Naive thymus-derived CD4-positive, alpha-beta T cell (primary cell): ENCODE measurements at regions not wholly inside any gene's neighbourhood (a gene's known extent, or its start where the extent isn't known, plus 50 kb on each side); places are given as distances from the start of the nearest gene placed in this dataset.

Source experiments
- ATAC-seq: fragments of 150-1000 bp; cut with Tn5 transposase; 2 replicates; pipeline ENCODE4 v1.10.0; 2021; ENCODE audit warnings: mild to moderate bottlenecking, moderate library complexity
- CTCF ChIA-PET: fragments of 350-600 bp; sonication (Branson Sonifier 250); formaldehyde crosslinking; loops from one replicate; lab custom pipeline; 2021; ENCODE audit warnings: antibody characterized with exemption; lab: Charles Lee
- POLR2A ChIA-PET: fragments of 350-600 bp; sonication (Branson Sonifier 250); formaldehyde crosslinking; loops from one replicate; lab custom pipeline; 2021; ENCODE audit warnings: antibody characterized with exemption, inconsistent platforms; lab: Charles Lee
- DNase-seq, 9 donors: peaks; one replicate each; pipeline versions ENCODE4 v3.0.0 to v3.0.0-alpha.2; 2020 to 2022; ENCODE audit warnings: mixed read lengths in 1 of 9
- H3K27ac ChIP-seq: one replicate; pipeline ENCODE4 v1.7.0; 2013; ENCODE audit warnings: mild to moderate bottlenecking, low read depth, low read length, moderate library complexity
- H3K27me3 ChIP-seq, 2 donors: one replicate each; pipeline ENCODE4 v1.7.0; 2013; ENCODE audit warnings: low read length in 2 of 2, mild to moderate bottlenecking in 2 of 2, moderate library complexity in 2 of 2; ENCODE audit not compliant: control insufficient read depth in 2 of 2, insufficient read depth in 2 of 2
- H3K36me3 ChIP-seq, 3 experiments: 1 replicate in 2 of 3; 2 replicates in 1 of 3; pipeline ENCODE4 v1.7.0; 2013; ENCODE audit warnings: low read length in 3 of 3, mild to moderate bottlenecking in 3 of 3, moderate library complexity in 1 of 3; ENCODE audit not compliant: insufficient read depth in 3 of 3, control insufficient read depth in 2 of 3
- H3K4me1 ChIP-seq, 2 donors: one replicate each; pipeline ENCODE4 v1.7.0; 2013; ENCODE audit warnings: low read length in 2 of 2, mild to moderate bottlenecking in 2 of 2, moderate library complexity in 1 of 2; ENCODE audit not compliant: control insufficient read depth in 2 of 2, insufficient read depth in 2 of 2
- H3K4me3 ChIP-seq: 2 replicates; pipeline ENCODE4 v1.7.0; 2013; ENCODE audit warnings: mild to moderate bottlenecking, low read length
- H3K9me3 ChIP-seq, 3 experiments: 1 replicate in 2 of 3; 2 replicates in 1 of 3; pipeline ENCODE4 v1.7.0; 2013; ENCODE audit warnings: low read length in 3 of 3; ENCODE audit not compliant: control insufficient read depth in 2 of 3
- H3K27ac Mint-ChIP-seq, 9 donors: one replicate each; pipeline ENCODE4 v1.8.0; 2020 to 2022; ENCODE audit warnings: mixed read lengths in 9 of 9, mild to moderate bottlenecking in 8 of 9, moderate library complexity in 5 of 9, inconsistent platforms in 2 of 9
- H3K27me3 Mint-ChIP-seq, 5 donors: one replicate each; pipeline ENCODE4 v1.8.0; 2021 to 2022; ENCODE audit warnings: mixed read lengths in 5 of 5, mild to moderate bottlenecking in 1 of 5
- H3K36me3 Mint-ChIP-seq, 5 donors: one replicate each; pipeline ENCODE4 v1.8.0; 2020 to 2022; ENCODE audit warnings: mixed read lengths in 5 of 5, mild to moderate bottlenecking in 3 of 5, inconsistent platforms in 1 of 5
- H3K4me1 Mint-ChIP-seq, 7 donors: one replicate each; pipeline ENCODE4 v1.8.0; 2020 to 2022; ENCODE audit warnings: mixed read lengths in 7 of 7, mild to moderate bottlenecking in 3 of 7, inconsistent platforms in 1 of 7
- H3K4me3 Mint-ChIP-seq, 10 donors: one replicate each; pipeline ENCODE4 v1.8.0; 2020 to 2022; ENCODE audit warnings: mild to moderate bottlenecking in 10 of 10, mixed read lengths in 10 of 10, moderate library complexity in 6 of 10, inconsistent platforms in 2 of 10
- H3K9me3 Mint-ChIP-seq, 11 donors: one replicate each; pipeline ENCODE4 v1.8.0; 2020 to 2022; ENCODE audit warnings: mixed read lengths in 11 of 11, mild to moderate bottlenecking in 4 of 11, inconsistent platforms in 1 of 11, moderate library complexity in 1 of 11
- intact Hi-C, 2 donors: fragments of 100-400 bp; cut with micrococcal nuclease; formaldehyde crosslinking; loops; one replicate each; pipeline ENCODE4 v1.15.1; 2023

- POLR2A ChIA-PET: no interaction called here
- H3K4me3 Mint-ChIP-seq: no peak overlapping the region
These were observed 51.4 kb upstream of the SEC61G start for GRCh38 chr7:54810401-54810800.

GRCh38 chr7:54811041-54811845, 52.2 kb upstream of the SEC61G start:
- H3K4me3 ChIP-seq: no peak overlapping the region
- ATAC-seq (no peak), DNase-seq (no peak)
- no peaks in the 10 kb centered on the region for H3K9me3 ChIP-seq
- Mint-ChIP-seq H3K4me1 (peaks cover 0 to 6% (median 0%) of the 10 kb centered on the region in 7 donors), H3K27me3 (peaks cover 0 to 16% (median 5%) of the 10 kb centered on the region in 5 donors), H3K27ac (no peak overlapping the region), H3K36me3 (no peaks in the 10 kb centered on the region), H3K4me3 (peak overlapping the region in 1 of 10 donors; percentile 2), H3K9me3 (peaks cover 0 to 6% (median 0%) of the 10 kb centered on the region in 11 donors)
- ChIA-PET CTCF (no interaction called here), POLR2A (no interaction called here)
- no peak overlapping the region for H3K27ac ChIP-seq
- H3K27me3 ChIP-seq: no peaks in the 10 kb centered on the region
- H3K4me1 ChIP-seq: no peaks in the 10 kb centered on the region
- H3K36me3 ChIP-seq: no peaks in the 10 kb centered on the region
- intact Hi-C loops: no loop called here

More at GRCh38 chr7:54810401-54810800, 51.4 kb upstream of the SEC61G start:
- H3K27ac ChIP-seq: no peak overlapping the region
- H3K4me1 ChIP-seq: no peaks in the 10 kb centered on the region
- Mint-ChIP-seq H3K4me1 (peaks cover 0 to 6% (median 0%) of the 10 kb centered on the region in 7 donors), H3K36me3 (no peaks in the 10 kb centered on the region), H3K9me3 (peaks cover 0 to 6% (median 0%) of the 10 kb centered on the region in 11 donors), H3K27ac (no peak overlapping the region), H3K27me3 (peaks cover 0 to 20% (median 4%) of the 10 kb centered on the region in 5 donors)
- H3K4me3 ChIP-seq: no peak overlapping the region
- CTCF ChIA-PET: no interaction called here
- no peaks in the 10 kb centered on the region for H3K36me3 ChIP-seq
- no peak for DNase-seq
- H3K9me3 ChIP-seq: no peaks in the 10 kb centered on the region
- no peaks in the 10 kb centered on the region for H3K27me3 ChIP-seq
- intact Hi-C loops: no loop called here
- no peak for ATAC-seq

- peaks cover 0 to 6% (median 0%) of the 10 kb centered on the region in 7 donors for H3K4me1 Mint-ChIP-seq
- H3K9me3 ChIP-seq: no peaks in the 10 kb centered on the region
- peaks cover 0 to 6% (median 0%) of the 10 kb centered on the region in 11 donors for H3K9me3 Mint-ChIP-seq
- H3K36me3 ChIP-seq: no peaks in the 10 kb centered on the region
- CTCF ChIA-PET: no interaction called here
- no peak overlapping the region for H3K27ac ChIP-seq
- POLR2A ChIA-PET: no interaction called here
- intact Hi-C loops: no loop called here
- no peak for DNase-seq
- H3K4me3 Mint-ChIP-seq: no peak overlapping the region
- H3K27me3 ChIP-seq: no peaks in the 10 kb centered on the region
- no peak overlapping the region for H3K27ac Mint-ChIP-seq
- no peak overlapping the region for H3K4me3 ChIP-seq
- H3K27me3 Mint-ChIP-seq: peaks cover 0 to 11% (median 6%) of the 10 kb centered on the region in 5 donors
- ATAC-seq: no peak
- H3K4me1 ChIP-seq: no peaks in the 10 kb centered on the region
- no peaks in the 10 kb centered on the region for H3K36me3 Mint-ChIP-seq
These were observed 52.8 kb upstream of the SEC61G start for GRCh38 chr7:54811846-54812254.

DNA sequence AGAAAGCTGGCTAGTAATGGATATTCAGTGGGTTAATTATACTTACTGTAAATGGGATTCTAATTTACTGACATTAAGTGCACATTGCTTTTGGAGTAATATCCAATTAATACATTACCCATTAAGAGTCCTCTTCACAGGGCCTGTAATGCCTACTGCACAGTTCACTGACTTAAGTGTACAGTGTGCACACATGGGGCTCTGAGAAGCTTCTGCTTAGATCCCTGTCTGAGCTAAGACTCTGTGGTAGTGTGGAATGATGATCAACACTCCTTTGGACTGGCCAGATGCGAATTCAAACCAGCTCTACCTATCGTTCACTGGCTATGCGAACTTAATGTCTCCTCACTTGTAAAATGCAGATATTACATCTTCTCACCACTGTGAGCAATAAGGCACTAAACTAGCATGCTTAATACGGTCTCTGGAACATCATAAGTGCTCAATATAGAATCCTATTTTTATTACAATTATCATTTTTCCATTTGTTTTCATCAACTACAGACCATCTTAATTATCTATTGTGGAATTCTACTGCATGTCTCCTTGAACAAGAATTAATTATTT, 53.8 kb upstream of the SEC61G start:
- no peak overlapping the region for H3K4me3 Mint-ChIP-seq
- intact Hi-C loops: no loop called here
- Histone ChIP-seq H3K27me3 (no peaks in the 10 kb centered on the region), H3K36me3 (no peaks in the 10 kb centered on the region), H3K4me1 (no peaks in the 10 kb centered on the region), H3K27ac (no peak overlapping the region), H3K4me3 (no peak overlapping the region), H3K9me3 (no peaks in the 10 kb centered on the region)
- H3K27me3 Mint-ChIP-seq: peaks cover 0 to 12% (median 6%) of the 10 kb centered on the region in 5 donors
- no peak for DNase-seq
- H3K27ac Mint-ChIP-seq: no peak overlapping the region
- POLR2A ChIA-PET: no interaction called here
- peaks cover 0 to 6% (median 0%) of the 10 kb centered on the region in 7 donors for H3K4me1 Mint-ChIP-seq
- H3K9me3 Mint-ChIP-seq: peaks cover 0 to 6% (median 0%) of the 10 kb centered on the region in 11 donors
- H3K36me3 Mint-ChIP-seq: no peaks in the 10 kb centered on the region
- CTCF ChIA-PET: no interaction called here
- no peak for ATAC-seq

DNA sequence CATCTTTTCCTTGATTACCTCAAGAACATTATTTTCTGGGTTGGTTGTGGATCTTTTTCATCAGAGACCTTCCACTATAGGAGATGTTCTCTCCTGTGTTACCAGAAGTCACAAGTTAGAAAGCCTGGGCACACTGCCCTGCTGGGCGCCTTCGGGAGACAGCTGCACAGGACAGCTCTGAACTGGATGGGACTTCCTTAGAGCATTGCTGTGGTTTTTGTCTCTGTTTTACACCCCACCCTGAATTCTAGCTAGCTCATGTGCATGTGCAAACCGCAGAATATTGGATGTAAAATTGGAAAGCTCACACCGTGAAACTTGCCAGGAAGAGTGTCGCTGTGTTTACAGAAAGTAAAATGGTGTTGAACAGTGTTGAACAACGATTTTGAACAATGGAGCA, 54.4 kb upstream of the SEC61G start:
- H3K36me3 Mint-ChIP-seq: no peaks in the 10 kb centered on the region
- H3K27ac Mint-ChIP-seq: peak overlapping the region in 1 of 9 donors; percentile 68
- Histone ChIP-seq H3K9me3 (no peaks in the 10 kb centered on the region), H3K36me3 (no peaks in the 10 kb centered on the region), H3K27ac (no peak overlapping the region), H3K4me3 (no peak overlapping the region), H3K4me1 (no peaks in the 10 kb centered on the region), H3K27me3 (no peaks in the 10 kb centered on the region)
- ChIA-PET POLR2A (no interaction called here), CTCF (no interaction called here)
- DNase-seq (no peak), ATAC-seq (peak; percentile 12)
- peaks cover 0 to 6% (median 0%) of the 10 kb centered on the region in 7 donors for H3K4me1 Mint-ChIP-seq
- peaks cover 0 to 16% (median 6%) of the 10 kb centered on the region in 5 donors for H3K27me3 Mint-ChIP-seq
- H3K9me3 Mint-ChIP-seq: peaks cover 0 to 6% (median 0%) of the 10 kb centered on the region in 11 donors
- intact Hi-C loops: no loop called here
- H3K4me3 Mint-ChIP-seq: no peak overlapping the region

GRCh38 chr7:54814401-54814800, 55.4 kb upstream of the SEC61G start:
- intact Hi-C loops: no loop called here
- Mint-ChIP-seq H3K4me3 (no peak overlapping the region), H3K36me3 (no peaks in the 10 kb centered on the region), H3K4me1 (peaks cover 0 to 6% (median 0%) of the 10 kb centered on the region in 7 donors), H3K27ac (no peak overlapping the region), H3K27me3 (peaks cover 0 to 16% (median 2%) of the 10 kb centered on the region in 5 donors), H3K9me3 (peaks cover 0 to 3% (median 0%) of the 10 kb centered on the region in 11 donors)
- POLR2A ChIA-PET: no interaction called here
- CTCF ChIA-PET: no interaction called here
- Histone ChIP-seq H3K4me3 (no peak overlapping the region), H3K9me3 (no peaks in the 10 kb centered on the region), H3K36me3 (no peaks in the 10 kb centered on the region), H3K4me1 (no peaks in the 10 kb centered on the region), H3K27ac (no peak overlapping the region), H3K27me3 (no peaks in the 10 kb centered on the region)
- DNase-seq (no peak), ATAC-seq (no peak)
